GM18861 (cell line): ENCODE measurements at regions not wholly inside any gene's neighbourhood (a gene's known extent, or its start where the extent isn't known, plus 50 kb on each side); places are given as distances from the start of the nearest gene placed in this dataset.

Experiments
- ATAC-seq: cut with Tn5 transposase; IDR thresholded peaks from one replicate; pipeline ENCODE4 v1.9.1; 2021; ENCODE audit not compliant: unreplicated experiment

- ATAC-seq, result no peak
Observed at GRCh38 chr15:91517491-91518200, 335.9 kb upstream of the SLCO3A1 start.

DNA sequence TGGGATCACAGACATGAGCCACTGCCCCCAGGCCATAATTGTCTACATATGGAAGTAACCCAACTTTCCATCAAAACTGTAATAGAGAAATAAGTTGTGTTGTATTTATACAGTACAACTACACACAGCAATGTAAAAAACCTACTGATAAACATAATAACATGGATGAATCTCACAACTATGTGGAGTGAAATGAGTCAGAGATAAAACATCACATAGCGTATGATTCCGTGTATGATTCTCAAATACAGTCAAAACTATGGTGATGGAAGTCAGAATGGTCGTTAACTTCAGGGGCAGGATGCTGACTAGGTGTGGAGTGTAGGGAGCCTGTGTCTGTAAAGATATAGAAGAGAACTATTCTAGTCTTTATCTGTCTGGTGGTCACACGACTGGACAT is 332.7 kb upstream of the SLCO3A1 start:
- ATAC-seq, result no peak

GRCh38 chr15:91521548-91521947 is 332.0 kb upstream of the SLCO3A1 start:
- ATAC-seq, result no peak

GRCh38 chr15:91521996-91522395 is 331.5 kb upstream of the SLCO3A1 start:
- ATAC-seq, result no peak

DNA sequence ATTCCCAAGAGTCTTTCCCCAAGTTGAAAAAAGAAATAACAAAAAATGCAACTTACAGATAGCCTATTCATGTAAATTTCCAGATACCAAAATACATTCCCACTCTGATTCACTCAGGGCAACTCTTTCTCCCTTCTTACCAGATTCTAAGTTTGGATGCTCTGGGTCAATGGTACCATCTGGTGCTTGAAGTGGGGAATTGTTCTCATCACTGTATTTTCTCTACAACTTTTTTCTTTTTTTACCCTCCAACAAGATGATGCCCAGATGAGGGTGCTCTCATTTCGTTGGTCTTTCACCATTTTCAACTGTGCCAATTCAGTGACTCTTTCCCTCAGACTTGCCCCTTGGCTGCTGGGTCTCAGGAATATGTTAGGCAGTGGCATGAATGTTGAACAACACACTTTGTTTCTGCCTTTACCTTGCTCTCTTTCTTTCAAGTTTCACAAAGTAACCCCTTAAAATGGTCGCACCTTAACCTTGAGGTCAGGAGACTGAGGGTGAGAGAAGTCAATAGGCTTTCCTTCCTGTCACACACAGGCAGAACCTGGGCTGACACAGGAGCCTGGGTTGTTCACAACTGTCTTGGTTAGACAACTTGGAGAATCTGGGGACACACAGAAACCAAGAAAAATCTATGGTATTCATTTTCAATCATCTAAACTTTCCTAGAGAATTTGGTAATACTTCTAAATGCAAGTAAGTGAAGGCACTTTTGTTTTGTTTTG is 330.7 kb upstream of the SLCO3A1 start:
- no peak for ATAC-seq

DNA sequence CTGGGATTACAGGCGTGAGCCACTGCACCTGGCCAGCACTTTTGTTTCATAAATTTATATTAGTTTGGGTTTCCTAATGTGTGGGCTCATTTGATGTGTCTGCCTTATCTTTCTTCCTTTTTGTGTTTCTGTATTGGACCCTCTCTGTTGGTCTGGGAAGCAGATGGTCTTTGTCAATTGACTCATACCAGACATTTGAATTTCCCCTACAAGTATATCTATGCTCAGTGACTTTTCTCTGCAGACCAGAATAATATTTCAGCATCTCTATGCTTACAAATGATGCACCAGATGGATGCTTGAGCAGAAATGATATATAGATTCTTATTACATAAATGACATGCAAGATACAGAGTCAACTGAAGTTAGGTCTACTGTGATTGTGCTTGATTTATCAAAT is 329.9 kb upstream of the SLCO3A1 start:
- no peak for ATAC-seq

GRCh38 chr15:91524534-91524933 is 329.0 kb upstream of the SLCO3A1 start:
- no peak for ATAC-seq

DNA sequence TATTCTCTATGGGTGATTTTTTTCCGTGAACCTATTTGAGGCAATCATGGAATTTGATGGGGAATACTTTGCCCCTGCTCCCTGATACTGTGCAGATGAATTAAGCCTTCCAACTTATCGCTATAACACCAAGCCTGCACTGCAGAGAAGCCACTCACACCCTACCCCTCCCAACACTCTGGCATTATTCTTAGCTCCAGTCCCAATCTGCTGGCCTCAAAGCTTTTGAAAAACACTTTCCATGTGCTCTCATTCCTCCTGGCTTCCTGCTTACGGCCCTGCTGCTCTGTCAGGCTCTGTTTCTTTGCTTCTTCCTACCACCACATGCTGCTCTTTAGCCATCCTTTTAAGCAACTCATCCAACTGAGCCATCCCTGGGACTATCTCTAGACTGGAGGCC is 327.8 kb upstream of the SLCO3A1 start:
- ATAC-seq, result no peak

DNA sequence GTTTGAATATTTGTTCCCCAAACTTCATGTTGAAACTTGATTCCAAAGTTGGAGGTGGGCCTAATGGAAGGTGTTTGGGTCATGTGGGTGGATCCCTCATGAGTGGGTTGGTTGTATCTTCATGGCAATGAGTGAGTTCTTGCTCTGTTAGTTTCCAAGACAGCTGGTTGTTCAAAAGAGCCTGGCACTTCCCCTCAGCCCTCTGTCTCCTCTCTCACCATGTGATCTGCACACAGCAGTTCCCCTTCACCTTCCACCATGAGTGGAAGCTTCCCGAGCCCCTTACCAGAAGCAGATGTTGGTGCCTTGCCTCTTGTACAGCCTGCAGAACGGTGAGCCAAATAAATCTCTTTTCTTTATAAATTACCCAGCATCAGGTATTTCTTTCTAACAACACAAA is 327.1 kb upstream of the SLCO3A1 start:
- ATAC-seq, result no peak

GRCh38 chr15:91528801-91529200 is 324.7 kb upstream of the SLCO3A1 start:
- ATAC-seq, result no peak

- no peak for ATAC-seq
Observed at GRCh38 chr15:91529534-91529933, 324.0 kb upstream of the SLCO3A1 start.

- no peak for ATAC-seq
Observed at GRCh38 chr15:91530279-91530678, 323.2 kb upstream of the SLCO3A1 start.

DNA sequence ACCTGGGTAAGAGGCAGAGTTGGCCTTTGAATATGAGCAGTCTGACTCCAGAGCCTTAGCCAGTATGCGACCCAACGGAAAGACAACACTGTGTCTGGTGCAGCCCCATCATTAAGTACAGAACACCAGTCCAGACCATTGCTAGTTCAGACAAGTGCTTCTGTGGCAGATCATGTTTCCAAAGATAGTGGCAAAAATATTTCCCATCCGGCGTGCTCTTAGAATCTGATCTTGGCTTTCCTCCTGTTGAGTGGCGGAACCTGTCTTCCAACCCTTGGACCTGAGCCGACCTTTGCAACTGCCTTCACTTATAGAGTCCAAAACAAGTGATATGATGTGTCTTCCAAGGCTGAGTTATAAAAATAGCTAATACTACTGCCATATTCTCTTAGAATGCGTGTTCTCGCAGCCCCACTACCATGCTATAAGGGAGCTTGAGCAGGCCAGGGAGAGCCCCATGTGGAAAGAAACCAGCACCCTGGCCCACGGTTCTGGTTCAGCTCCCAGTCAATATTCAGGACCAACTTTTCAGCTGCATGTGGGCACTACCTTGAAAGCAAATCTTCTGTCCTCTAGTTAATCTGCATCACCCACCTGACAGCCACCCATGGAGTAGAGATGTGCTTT is 322.4 kb upstream of the SLCO3A1 start:
- ATAC-seq, result no peak

DNA sequence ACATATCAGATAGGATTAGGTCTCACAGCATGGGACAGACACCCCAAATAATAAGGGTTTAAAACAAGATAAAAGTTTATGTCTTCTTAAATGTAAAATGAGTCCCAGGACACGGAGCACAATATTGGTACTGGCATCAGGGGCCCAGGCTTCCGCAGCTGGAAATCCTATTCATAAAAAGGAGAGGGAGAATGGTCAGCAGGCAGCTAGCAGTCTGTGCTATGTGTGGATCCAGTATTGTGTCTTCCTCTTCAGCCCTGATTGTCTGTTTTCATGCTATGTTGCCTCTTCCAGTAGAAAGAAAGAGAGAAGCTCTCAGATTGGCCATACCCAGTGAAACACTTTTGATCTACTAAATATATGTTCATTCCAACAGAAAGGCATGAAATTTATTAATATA is 319.3 kb upstream of the SLCO3A1 start:
- no peak for ATAC-seq

DNA sequence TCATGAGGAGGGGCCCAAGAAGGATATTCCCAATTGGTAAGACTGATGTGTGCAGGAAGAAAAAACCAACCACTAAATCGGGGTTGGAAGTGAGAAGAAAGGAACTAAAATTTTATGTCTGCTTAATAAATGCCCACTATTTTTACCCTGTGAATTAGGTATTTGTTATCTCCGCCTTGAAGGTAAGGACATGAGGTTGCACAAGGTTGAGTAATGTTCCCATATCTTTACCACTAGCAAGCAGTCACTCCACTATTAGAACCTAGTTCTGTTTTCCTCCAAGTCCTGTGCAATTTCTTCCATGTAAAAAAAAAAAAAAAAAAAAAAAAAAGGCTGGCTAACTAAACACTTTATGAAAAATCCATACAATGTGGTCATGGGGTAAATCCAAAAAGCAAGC is 318.5 kb upstream of the SLCO3A1 start:
- ATAC-seq, result no peak

- no peak for ATAC-seq
Observed at GRCh38 chr15:91535856-91536500, 317.5 kb upstream of the SLCO3A1 start.

- no peak for ATAC-seq
Observed at GRCh38 chr15:91537856-91538255, 315.7 kb upstream of the SLCO3A1 start.

- no peak for ATAC-seq
Observed at GRCh38 chr15:91538782-91539181, 314.7 kb upstream of the SLCO3A1 start.

DNA sequence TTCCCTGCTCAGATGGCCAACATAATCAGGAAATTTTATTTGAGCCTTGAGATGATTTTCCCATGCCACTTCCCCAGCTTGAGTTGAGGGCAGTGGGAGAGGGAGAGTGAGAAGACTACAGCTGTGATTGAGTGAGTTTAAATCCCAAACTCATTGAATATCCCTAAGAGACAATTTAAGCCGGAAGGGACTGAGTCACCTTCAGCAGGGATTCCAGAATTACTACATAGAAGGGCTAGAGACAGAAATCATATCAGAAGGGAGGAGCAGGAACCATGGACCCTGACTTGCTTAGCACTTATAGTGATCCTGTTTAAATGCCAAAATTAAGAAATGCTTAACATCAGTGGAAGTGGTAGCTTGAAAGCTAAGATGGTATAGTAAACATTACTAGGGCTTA is 312.2 kb upstream of the SLCO3A1 start:
- no peak for ATAC-seq

GRCh38 chr15:91542226-91542625 is 311.3 kb upstream of the SLCO3A1 start:
- no peak for ATAC-seq

DNA sequence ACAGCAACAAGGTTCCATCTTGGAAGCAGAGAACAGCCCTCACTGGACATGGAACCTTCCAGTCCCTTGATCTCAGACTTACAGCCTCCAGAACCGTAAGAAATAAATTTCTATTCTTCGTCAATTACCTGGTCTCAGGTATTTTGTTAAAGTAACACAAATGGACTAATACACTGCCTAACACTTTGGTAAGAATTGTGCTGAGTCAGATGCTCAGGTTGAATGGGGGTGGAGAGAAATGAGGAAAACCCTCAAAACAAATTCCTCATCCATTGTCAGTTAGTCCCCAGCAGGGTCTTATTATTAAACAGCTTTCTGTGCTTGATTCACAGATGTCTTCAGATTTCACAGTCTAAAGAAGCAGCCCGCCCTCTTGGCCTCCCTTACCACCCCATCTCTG is 306.2 kb upstream of the SLCO3A1 start:
- no peak for ATAC-seq

GRCh38 chr15:91548549-91548948 is 305.0 kb upstream of the SLCO3A1 start:
- no peak for ATAC-seq
